Choroid plexus epithelial cell (primary cell): ENCODE measurements at regions not wholly inside any gene's neighbourhood (a gene's known extent, or its start where the extent isn't known, plus 50 kb on each side); places are given as distances from the start of the nearest gene placed in this dataset.

Experiments used
- DNase-seq: peaks from one replicate; pipeline ENCODE4 v3.0.0-alpha.2; 2010; ENCODE audit warnings: low read depth
- H3K4me3 ChIP-seq: 2 replicates; pipeline ENCODE4 v1.5.1; 2011; ENCODE audit warnings: low read depth, mild to moderate bottlenecking, control low read depth, low read length, moderate library complexity
- TF ChIP-seq, protein P1 (sequence below): conservative IDR thresholded peaks from 2 replicates; pipeline ENCODE4 v1.5.1; 2011; ENCODE audit warnings: low read depth, mild to moderate bottlenecking, control low read depth, inconsistent platforms, low read length, moderate library complexity

DNA sequence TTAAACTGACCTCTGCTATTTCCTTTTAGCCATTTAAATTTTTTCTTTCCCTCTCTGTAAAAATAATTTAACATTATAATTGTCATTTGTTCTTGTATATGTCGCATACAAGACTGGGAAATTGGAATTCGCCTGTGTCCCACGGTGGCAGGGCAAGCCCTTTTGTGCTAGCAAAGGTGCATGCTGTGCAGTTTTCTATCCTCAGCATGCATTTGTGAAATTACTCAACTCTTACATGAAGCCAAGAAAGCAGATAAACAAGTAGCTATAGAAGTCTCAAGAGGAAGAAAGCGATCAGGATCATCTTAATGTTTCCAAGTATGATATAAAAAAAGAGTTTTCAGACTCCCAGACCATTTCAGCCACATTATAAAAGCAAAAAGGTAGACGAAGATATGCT, 392.6 kb upstream of the CHST9 start:
- TF ChIP-seq, protein P1, sequence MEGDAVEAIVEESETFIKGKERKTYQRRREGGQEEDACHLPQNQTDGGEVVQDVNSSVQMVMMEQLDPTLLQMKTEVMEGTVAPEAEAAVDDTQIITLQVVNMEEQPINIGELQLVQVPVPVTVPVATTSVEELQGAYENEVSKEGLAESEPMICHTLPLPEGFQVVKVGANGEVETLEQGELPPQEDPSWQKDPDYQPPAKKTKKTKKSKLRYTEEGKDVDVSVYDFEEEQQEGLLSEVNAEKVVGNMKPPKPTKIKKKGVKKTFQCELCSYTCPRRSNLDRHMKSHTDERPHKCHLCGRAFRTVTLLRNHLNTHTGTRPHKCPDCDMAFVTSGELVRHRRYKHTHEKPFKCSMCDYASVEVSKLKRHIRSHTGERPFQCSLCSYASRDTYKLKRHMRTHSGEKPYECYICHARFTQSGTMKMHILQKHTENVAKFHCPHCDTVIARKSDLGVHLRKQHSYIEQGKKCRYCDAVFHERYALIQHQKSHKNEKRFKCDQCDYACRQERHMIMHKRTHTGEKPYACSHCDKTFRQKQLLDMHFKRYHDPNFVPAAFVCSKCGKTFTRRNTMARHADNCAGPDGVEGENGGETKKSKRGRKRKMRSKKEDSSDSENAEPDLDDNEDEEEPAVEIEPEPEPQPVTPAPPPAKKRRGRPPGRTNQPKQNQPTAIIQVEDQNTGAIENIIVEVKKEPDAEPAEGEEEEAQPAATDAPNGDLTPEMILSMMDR = no peak
- H3K4me3 ChIP-seq = no peak overlapping the region
- peak; percentile 66 for DNase-seq

DNA sequence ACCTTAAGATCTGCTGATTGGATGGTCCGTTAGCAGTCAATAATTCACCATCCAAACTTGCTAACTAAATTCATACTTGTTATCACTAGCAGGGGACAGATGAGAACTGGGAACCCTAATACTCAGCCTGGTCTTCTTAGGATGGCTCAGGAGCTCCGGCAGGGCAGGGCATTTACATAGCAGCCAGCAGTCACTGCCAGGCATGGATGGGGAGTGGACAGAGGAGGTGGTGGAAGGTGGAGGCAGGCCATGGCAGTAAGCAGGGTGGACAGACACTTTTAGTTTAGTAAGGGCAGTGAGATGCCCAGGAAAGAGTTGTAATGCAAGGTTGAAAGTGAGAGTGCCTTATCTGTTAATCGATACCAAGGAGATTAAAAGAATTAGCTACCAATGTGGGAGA, 392.2 kb upstream of the CHST9 start:
- TF ChIP-seq, protein P1 = no peak

DNA sequence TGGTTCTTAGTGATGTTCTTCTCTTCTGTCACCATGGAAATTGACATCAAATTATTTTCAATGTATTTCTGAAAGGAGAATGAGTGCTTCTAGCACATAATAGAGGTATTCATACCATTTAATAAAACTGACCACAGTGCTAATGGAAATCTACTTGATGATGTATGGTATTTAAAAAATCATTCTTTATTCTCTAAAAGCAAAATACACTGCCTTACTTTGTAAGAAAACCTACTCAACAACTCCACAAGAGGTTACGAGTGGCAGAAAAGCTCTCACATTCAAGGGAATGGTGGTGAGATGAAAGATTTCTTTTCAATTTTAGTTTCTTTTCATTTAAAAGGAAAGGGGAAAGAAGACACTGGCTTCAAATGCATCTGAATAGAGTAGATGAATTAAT, 382.3 kb upstream of the CHST9 start:
- TF ChIP-seq, protein P1 = no peak

More for the DNA sequence above, 392.2 kb upstream of the CHST9 start:
- H3K4me3 ChIP-seq = no peak overlapping the region
- no peak for DNase-seq

DNA sequence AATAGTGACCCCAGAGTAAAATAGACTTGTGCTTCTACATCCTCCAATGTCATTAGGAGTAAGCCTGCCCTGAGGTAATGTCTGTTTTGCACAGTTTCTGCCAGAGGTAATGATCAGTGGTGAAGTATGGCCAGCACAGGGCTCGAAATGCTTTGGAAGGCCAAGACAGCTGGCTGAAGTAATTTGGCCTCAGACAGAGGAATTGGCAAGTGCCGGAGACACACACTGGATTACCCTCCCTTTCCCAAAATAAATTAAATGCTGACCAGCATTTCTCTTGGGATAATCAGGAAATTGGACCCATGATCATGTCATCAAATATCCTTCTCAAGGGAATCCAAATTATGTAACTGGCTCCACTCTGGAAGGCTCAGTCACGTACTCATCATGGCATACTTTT, 379.0 kb upstream of the CHST9 start:
- H3K4me3 ChIP-seq = no peak overlapping the region
- TF ChIP-seq, protein P1 = no peak
- DNase-seq = no peak

More for the DNA sequence above, 382.3 kb upstream of the CHST9 start:
- H3K4me3 ChIP-seq = no peak overlapping the region
- no peak for DNase-seq

DNA sequence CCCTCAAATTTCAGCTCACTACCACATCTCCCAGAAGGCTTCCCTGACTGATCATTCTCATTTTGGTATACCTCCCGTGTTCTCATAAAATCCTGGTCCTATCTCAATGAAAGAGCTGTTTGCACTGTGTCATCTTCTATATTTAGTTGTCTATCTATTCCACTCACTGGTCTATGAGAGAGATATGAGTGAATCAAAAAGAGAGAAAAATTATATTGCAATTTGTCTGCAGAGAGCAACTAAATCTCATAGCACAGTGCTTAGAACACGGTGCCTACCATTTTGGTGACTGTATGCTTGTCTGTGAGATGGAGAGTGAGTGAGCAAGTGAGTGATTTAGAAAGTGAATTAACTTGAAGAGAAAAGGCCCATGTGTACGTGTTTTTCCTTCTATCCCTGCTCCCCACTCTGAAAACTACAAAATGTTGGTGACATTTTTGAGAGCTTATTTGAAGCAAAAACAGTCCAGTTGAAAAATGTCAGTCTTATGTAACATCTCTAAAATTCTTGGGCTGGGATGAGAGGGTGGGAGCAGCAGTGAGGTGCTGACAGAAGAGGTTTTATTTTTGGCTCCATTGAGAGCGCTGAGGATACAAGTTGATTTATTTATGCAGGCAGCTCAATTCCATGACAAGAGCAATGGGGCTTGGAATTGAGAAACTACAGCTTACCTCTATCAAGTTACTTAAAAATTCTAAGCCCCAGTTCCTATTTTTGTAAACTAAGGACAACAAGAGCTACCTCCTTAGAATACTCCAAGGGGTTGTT, 373.5 kb upstream of the CHST9 start:
- no peak for DNase-seq
- TF ChIP-seq, protein P1 = no peak

DNA sequence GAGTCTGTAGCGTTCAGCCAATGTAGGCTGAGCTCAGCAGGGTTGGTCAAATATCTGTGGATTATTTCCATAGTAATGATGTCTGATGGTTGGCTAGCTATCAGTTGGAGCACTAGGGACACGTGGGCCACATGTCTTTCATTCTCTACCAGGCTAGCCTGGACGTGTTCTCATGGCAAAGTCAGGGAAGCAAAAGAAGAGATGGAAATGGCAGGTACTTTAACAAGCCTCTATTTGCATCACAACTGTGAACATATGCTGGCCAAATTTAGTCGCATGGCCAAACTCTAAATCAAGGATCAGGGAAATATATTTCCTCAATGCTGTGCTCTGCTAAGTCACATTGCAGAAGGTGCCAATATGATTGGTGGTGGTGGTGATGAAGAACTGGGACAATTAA, 371.6 kb upstream of the CHST9 start:
- TF ChIP-seq, protein P1 = no peak
- no peak overlapping the region for H3K4me3 ChIP-seq
- DNase-seq = no peak

More for the DNA sequence above, 373.5 kb upstream of the CHST9 start:
- H3K4me3 ChIP-seq = no peak overlapping the region

DNA sequence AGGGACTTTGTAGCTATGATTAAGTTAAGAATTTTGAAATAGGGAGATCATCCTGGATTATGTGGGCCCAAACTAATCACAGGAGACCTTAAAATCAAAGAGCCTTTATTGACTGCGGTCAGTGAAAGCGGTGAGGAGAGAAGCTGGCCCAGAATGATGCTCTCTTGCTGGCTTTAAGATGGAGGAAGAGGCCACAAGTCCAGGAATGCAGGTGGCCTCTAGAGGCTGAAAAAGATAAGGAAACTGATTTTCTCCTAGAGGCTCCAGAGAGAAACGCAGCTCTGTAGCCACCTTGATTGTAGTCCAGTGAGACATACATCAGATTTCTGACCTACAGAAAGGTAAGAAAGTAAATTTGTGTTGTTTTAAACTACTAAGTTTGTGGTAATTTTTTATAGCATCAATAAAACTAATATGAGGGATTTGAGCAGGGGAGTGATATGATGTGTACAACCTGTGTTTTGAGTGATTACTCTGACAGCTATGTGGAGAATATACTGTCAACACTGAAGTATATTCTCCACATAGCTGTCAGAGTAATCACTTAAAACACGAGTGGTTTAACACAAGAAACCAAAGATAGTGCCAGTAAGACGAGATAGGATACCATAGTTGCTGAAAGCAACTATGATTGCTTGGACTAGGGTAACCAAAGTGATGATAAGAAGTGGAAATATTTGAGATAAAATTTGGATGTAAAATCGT, 364.4 kb upstream of the CHST9 start:
- DNase-seq = no peak
- TF ChIP-seq, protein P1 = no peak
- no peak overlapping the region for H3K4me3 ChIP-seq
